Peyer's patch (tissue), 4 donors: ENCODE measurements at regions not wholly inside any gene's neighbourhood (a gene's known extent, or its start where the extent isn't known, plus 50 kb on each side); places are given as distances from the start of the nearest gene placed in this dataset.

Source experiments
- CTCF ChIP-seq, 6 experiments: fragments of 450-650 bp in 4 of 6; fragments of 200-600 bp in 2 of 6; sonication (generic) in 1 of 6; IDR thresholded peaks; one replicate each; pipeline ENCODE4 v1.5.1; 2017 to 2019; ENCODE audit warnings: antibody characterized with exemption in 6 of 6, mild to moderate bottlenecking in 3 of 6, moderate library complexity in 1 of 6
- POLR2A ChIP-seq, 2 donors: fragments of 450-650 bp; IDR thresholded peaks; one replicate each; pipeline ENCODE4 v1.5.1; 2017; ENCODE audit warnings: antibody characterized with exemption in 2 of 2, mild to moderate bottlenecking in 2 of 2, moderate library complexity in 2 of 2

GRCh38 chr7:46834921-46835320 is 747.0 kb downstream of the TNS3 start:
- TF ChIP-seq CTCF (IDR thresholded peaks at IDR 0.05) (no peak), POLR2A (IDR thresholded peaks at IDR 0.05) (no peak)
